GM18508 (cell line): ENCODE measurements at regions not wholly inside any gene's neighbourhood (a gene's known extent, or its start where the extent isn't known, plus 50 kb on each side); places are given as distances from the start of the nearest gene placed in this dataset.

Source experiments
- ATAC-seq: cut with Tn5 transposase; IDR thresholded peaks from one replicate; pipeline ENCODE4 v1.9.1; 2021; ENCODE audit warnings: moderate number of reproducible peaks; ENCODE audit not compliant: insufficient read depth, unreplicated experiment

GRCh38 chr12:87704374-87704773 is 324.8 kb downstream of the C12orf50 start:
- ATAC-seq: no peak

DNA sequence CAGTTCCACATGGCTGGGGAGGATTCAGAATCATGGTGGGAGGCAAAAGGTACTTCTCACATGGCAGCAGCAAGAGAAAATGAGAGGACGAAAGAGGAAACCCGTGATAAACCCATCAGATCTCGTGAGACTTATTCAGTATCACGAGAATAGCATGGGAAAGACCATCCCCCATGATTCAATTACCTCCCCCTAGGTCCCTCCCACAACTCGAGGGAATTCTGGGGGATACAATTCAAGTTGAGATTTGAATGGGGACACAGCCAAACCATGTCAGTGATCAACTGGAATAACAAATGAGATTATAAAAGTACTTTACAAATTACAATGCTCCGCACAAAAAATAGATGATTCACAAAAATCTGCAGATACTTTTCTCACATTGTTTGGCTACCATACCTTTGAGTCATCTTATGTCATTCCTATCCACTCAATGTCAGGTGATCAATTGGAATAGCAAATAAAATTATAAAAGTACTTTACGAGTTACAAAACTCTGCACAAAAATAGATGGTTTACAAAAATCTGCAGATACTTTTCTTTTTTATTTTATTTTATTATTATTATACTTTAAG is 338.9 kb downstream of the C12orf50 start:
- no peak for ATAC-seq

GRCh38 chr12:87689196-87689595 is 340.0 kb downstream of the C12orf50 start:
- no peak for ATAC-seq

GRCh38 chr12:87687362-87687761 is 341.8 kb downstream of the C12orf50 start:
- no peak for ATAC-seq

- no peak for ATAC-seq
These were observed 343.5 kb downstream of the C12orf50 start for GRCh38 chr12:87685696-87686095.

GRCh38 chr12:87679251-87679650 is 349.9 kb downstream of the C12orf50 start:
- no peak for ATAC-seq

DNA sequence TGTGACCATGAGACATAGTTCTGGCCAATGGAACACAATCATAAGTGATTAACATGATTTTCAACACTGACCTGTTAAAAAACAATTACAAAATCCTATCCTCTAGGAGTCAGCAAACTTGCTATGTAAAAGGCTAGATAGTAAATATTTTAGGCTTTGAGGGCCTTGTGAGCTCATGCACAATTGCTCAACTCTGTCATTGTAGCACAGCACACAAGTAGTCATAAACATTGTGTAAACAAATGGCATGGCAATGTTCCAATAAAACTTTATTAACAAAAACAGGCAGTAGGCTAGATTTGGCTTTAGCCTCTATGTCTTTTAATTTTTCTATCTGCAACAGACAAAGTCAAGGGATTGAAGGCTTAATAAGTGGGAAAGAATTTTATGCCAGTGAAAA is 350.7 kb downstream of the C12orf50 start:
- ATAC-seq: no peak

- ATAC-seq: no peak
These were observed 352.5 kb downstream of the C12orf50 start for GRCh38 chr12:87676731-87677130.

DNA sequence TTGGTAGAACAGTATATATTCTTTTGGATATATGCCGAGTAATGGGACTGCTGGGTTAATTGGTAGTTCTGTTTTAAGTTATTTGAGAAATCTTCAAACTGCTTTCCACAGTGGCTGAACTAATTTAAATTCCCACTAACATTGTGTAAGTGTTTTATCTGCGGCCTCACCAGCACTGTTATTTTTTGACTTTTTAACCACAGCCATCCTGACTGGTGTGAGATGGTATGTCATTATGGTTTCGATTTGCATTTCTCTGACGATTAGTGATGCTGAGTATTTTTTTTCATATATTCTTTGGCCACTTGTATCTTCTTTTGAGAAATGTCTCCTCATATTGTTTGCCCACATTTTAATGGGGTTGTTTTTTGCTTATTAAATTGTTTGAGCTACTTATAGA is 357.4 kb downstream of the C12orf50 start:
- ATAC-seq: no peak

DNA sequence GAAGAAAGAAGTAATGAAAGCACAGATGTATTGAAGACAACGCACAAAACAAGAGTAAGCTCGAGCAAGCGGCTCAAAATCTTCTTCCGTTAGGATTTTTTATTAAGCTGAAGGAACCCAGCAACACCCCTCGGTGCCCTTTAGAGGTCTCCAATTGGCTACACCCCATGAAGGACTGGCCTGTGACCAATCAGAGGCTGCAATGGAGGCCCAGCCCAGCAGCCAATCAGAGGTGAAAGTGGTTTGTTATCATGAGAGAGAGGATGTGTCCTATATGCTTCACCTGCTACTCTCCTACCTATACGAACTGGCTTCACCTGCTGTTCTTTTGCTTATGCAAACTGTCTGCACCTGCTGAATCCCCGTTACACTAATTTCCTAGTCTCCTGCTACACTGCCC is 358.8 kb downstream of the C12orf50 start:
- no peak for ATAC-seq

GRCh38 chr12:87667378-87667777 is 361.8 kb downstream of the C12orf50 start:
- ATAC-seq: no peak

DNA sequence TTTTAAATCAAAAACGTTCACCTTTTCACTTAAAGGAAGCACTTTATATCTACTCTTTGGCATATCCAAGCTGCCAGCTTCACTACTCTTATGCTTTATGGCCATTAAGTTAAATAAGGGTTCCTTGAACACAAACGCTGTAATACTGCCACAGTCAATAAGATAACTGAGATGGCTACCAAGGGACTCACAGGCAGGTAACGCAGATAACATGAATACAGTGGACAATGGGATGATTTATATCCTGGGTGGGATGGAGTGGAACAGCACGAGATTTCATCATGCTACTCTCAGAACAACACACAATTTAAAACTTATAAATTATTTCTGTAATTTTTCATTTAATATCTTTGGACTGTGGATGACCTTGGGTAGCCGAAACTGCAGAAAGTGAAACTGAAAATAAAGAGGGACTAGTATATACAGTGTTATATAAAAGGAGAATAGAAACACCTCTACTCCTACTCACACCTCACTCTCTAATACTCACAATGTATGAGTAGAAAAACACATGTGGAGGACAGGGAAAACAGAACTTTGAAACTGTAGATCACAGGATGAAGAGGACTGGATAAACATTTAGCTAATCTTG is 367.3 kb downstream of the C12orf50 start:
- ATAC-seq: no peak

DNA sequence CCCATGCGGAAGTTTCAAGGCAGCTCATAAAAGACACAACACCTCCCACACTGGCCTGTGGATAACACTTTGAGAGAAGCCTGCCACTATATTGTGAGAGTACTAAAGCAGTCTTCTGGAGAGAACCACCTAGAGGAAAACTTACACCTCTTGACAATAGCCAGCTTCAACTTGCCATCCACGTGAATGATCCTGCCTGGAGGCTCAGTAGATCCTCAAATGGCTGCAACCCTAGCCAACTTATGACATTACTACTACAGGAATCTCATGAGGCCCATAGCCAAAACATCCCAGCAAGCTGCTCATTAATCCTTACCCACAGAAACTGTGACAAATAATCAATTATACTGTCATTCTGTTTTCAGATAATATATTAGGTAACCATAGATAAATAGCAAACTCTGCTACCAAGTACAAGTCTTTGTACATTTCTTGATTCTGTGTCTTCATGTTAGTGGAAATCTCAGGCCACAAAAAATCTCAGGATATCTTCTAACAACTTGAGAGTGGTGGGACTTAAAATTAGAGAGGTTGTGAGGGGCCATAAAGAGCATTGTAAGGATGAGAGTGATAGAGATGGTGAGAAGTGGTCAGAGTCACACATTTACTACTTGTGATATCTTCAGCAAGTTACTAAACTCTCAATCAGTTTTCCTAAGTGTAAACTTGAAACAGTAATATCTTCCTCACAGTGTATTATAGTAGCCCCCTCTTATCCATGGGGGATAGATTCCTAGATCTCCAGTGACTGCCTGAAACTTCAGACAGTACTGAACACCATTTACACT is 368.0 kb downstream of the C12orf50 start:
- no peak for ATAC-seq

DNA sequence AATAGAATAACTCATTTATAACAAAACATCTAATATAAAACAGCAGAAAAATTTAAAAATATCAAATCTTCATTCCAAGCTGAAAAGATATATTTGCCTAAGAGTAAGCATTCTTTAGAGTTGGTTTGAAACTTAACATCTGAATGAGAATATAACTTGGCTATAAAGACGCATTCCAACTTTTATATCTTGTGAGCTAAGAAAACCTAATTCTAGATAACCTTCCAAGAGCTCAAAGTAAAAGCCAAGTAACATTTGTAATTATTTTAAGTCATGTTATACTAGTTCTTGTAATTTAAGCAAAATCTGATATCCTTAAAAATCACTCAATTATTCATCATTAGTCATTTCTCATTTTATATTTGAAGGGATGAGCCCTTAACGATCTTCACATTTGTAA is 368.9 kb downstream of the C12orf50 start:
- ATAC-seq: no peak

DNA sequence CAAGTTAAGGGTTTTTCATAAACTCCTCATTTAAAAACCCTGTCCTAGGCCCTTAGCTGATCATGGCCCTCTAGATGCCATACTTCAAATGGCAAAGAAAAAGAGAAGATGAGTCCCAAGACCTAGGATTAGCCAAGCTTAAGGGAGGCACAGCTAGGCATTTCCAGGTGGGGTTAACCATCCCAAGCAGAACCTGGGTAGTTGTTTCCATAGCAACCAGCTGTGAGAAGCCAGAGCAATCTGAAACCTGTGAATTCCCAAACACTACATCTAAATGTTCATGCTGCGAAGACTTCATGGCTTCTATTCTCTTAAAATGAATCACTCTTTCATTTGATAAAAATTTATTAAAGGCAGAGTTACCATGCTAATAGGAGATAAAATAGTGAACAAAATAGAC is 372.9 kb downstream of the C12orf50 start:
- ATAC-seq: no peak

- no peak for ATAC-seq
These were observed 377.4 kb downstream of the C12orf50 start for GRCh38 chr12:87651670-87652425.

GRCh38 chr12:87642245-87642644 is 387.0 kb downstream of the C12orf50 start:
- ATAC-seq: no peak

- ATAC-seq: no peak
These were observed 411.0 kb downstream of the C12orf50 start for GRCh38 chr12:87618199-87618598.

DNA sequence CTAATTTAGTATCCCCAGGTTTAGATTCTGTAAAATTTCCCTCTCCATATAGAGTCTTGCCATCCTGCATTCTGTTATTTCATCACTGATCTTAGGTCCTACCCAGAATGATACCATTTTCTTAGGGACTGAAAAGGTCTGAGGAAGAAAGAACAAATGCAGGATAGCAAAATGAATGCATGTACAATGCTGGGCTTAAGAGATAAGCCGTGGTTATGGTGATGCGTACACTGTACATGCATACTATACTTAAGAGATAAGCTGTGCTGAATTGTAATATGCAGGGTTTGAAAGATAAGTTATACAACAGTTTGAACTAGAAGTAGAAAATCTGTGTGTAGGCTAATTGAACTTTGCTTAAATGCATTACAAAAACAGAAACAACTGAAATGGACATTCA is 416.2 kb downstream of the C12orf50 start:
- ATAC-seq: no peak

DNA sequence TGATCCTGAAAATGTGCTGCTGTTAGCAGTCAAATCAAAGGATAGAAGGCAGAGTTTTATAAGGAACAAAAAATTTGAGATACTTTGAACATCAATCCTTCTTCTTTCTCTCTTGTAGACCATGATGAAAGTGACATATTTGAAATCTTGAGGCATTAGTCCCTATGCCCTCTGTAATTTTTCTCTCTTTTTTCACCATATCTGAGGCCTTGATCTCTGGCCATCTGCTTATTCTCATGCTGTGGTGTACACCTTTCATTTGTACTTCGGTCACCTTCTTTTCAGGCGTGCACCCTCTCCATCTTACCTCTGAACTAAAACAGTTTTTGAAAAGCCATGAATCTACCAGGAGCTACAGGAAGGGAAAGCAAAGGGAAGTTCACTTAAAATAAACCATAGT is 420.9 kb downstream of the C12orf50 start:
- no peak for ATAC-seq

- ATAC-seq: no peak
These were observed 425.5 kb downstream of the C12orf50 start for GRCh38 chr12:87603727-87604126.
